GM23338 (cell line): ENCODE measurements at regions not wholly inside any gene's neighbourhood (a gene's known extent, or its start where the extent isn't known, plus 50 kb on each side); places are given as distances from the start of the nearest gene placed in this dataset.

Experiments used
- ATAC-seq: fragments of 200-7000 bp; cut with Tn5 transposase; 3 replicates; pipeline ENCODE4 v1.9.1; 2020
- DNase-seq: peaks from one replicate; pipeline ENCODE4 v3.0.0-alpha.2; 2015; ENCODE audit warnings: low spot score
- H2AFZ ChIP-seq: fragments of 200-600 bp; sonication (generic); 2 replicates; pipeline ENCODE4 v1.8.0; 2016; ENCODE audit warnings: antibody characterized with exemption, mild to moderate bottlenecking, moderate library complexity
- H3F3A ChIP-seq: fragments of 200-600 bp; sonication (generic); replicated peaks from 2 replicates; pipeline ENCODE4 v1.8.0; 2017; ENCODE audit warnings: antibody characterized with exemption, mixed run types, low read depth
- H3K27ac ChIP-seq: fragments of 200-600 bp; sonication (generic); 2 replicates; pipeline ENCODE4 v1.6.1; 2016; ENCODE audit warnings: low read depth
- H3K27me3 ChIP-seq: fragments of 200-600 bp; sonication (generic); 2 replicates; pipeline ENCODE4 v1.8.0; 2016; ENCODE audit warnings: mild to moderate bottlenecking, mixed run types, moderate library complexity; ENCODE audit not compliant: insufficient read depth
- H3K36me3 ChIP-seq: fragments of 200-600 bp; sonication (generic); 2 replicates; pipeline ENCODE4 v1.8.0; 2016; ENCODE audit warnings: mild to moderate bottlenecking; ENCODE audit not compliant: insufficient read depth
- H3K4me1 ChIP-seq: fragments of 200-600 bp; sonication (generic); 2 replicates; pipeline ENCODE4 v1.8.0; 2016; ENCODE audit warnings: mild to moderate bottlenecking, moderate library complexity; ENCODE audit not compliant: insufficient read depth
- H3K4me2 ChIP-seq: fragments of 200-600 bp; sonication (generic); 2 replicates; pipeline ENCODE4 v1.7.1; 2017; ENCODE audit warnings: mixed run types
- H3K4me3 ChIP-seq: fragments of 200-600 bp; sonication (generic); 2 replicates; pipeline ENCODE4 v1.6.1; 2016; ENCODE audit warnings: mixed run types
- H3K79me2 ChIP-seq: fragments of 200-600 bp; sonication (generic); replicated peaks from 2 replicates; pipeline ENCODE4 v1.8.0; 2017; ENCODE audit warnings: mild to moderate bottlenecking; ENCODE audit not compliant: insufficient read depth
- H3K9me2 ChIP-seq: fragments of 200-600 bp; sonication (generic); 2 replicates; pipeline ENCODE4 v1.8.0; 2017; ENCODE audit not compliant: insufficient read depth
- H4K20me1 ChIP-seq: fragments of 200-600 bp; sonication (generic); replicated peaks from 2 replicates; pipeline ENCODE4 v1.8.0; 2017; ENCODE audit warnings: mild to moderate bottlenecking; ENCODE audit not compliant: insufficient read depth
- H3K27ac Mint-ChIP-seq: 2 replicates; pipeline ENCODE4 v1.8.0; 2020; ENCODE audit warnings: inconsistent platforms, mild to moderate bottlenecking, moderate library complexity, mixed read lengths
- H3K27me3 Mint-ChIP-seq: 3 replicates; pipeline ENCODE4 v1.8.0; 2022; ENCODE audit warnings: low read depth, mild to moderate bottlenecking, moderate library complexity, mixed read lengths, inconsistent platforms; ENCODE audit not compliant: insufficient read depth, poor library complexity
- H3K36me3 Mint-ChIP-seq: 3 replicates; pipeline ENCODE4 v1.8.0; 2021; ENCODE audit warnings: low read depth, mild to moderate bottlenecking, inconsistent platforms, moderate library complexity, mixed read lengths
- H3K4me1 Mint-ChIP-seq: 3 replicates; pipeline ENCODE4 v1.8.0; 2020; ENCODE audit warnings: mild to moderate bottlenecking, inconsistent platforms, mixed read lengths
- H3K4me3 Mint-ChIP-seq: 3 replicates; pipeline ENCODE4 v1.8.0; 2021; ENCODE audit warnings: moderate library complexity, mild to moderate bottlenecking, inconsistent platforms, mixed read lengths
- H3K9me3 Mint-ChIP-seq: 3 replicates; pipeline ENCODE4 v1.8.0; 2020; ENCODE audit warnings: moderate library complexity, mild to moderate bottlenecking, inconsistent platforms, mixed read lengths
- CREB1 ChIP-seq: fragments of 250-450 bp; sonication (Bioruptor Pico); IDR thresholded peaks from 2 replicates; pipeline ENCODE4 v1.5.0; 2020; ENCODE audit warnings: low read depth, mild to moderate bottlenecking, moderate library complexity
- CTCF ChIP-seq, 2 experiments: fragments of 200-600 bp in 1 of 2; sonication (generic) in 1 of 2; conservative IDR thresholded peaks; 2 replicates each; pipeline versions ENCODE4 v1.5.1 to v1.6.1; 2016 to 2017; ENCODE audit warnings: antibody characterized with exemption in 2 of 2, low read depth in 2 of 2, mild to moderate bottlenecking in 2 of 2, moderate library complexity in 1 of 2
- ETS1 ChIP-seq: IDR thresholded peaks from 2 replicates; pipeline ENCODE4 v1.6.1; 2016; ENCODE audit warnings: antibody characterized with exemption
- EZH2 ChIP-seq: fragments of 200-600 bp; sonication (generic); IDR thresholded peaks from one replicate; pipeline ENCODE4 v1.8.0; 2017; ENCODE audit warnings: antibody characterized with exemption, mild to moderate bottlenecking, low read depth; ENCODE audit not compliant: unreplicated experiment
- EZH2phosphoT487 ChIP-seq: fragments of 200-600 bp; sonication (generic); IDR thresholded peaks from one replicate; pipeline ENCODE4 v1.8.1; 2018; ENCODE audit warnings: antibody characterized with exemption; ENCODE audit not compliant: unreplicated experiment
- JUNB ChIP-seq: IDR thresholded peaks from one replicate; pipeline ENCODE4 v1.6.1; 2016; ENCODE audit warnings: antibody characterized with exemption; ENCODE audit not compliant: unreplicated experiment
- NANOG ChIP-seq: IDR thresholded peaks from 2 replicates; pipeline ENCODE4 v1.6.1; 2016; ENCODE audit warnings: antibody characterized with exemption, borderline replicate concordance
- STAT1 ChIP-seq: IDR thresholded peaks from one replicate; pipeline ENCODE4 v1.6.1; 2016; ENCODE audit warnings: antibody characterized with exemption; ENCODE audit not compliant: unreplicated experiment
- ZNF331 ChIP-seq: fragments of 250-450 bp; sonication (Bioruptor Pico); IDR thresholded peaks from 2 replicates; pipeline ENCODE4 v1.5.0; 2020; ENCODE audit warnings: low read depth, mild to moderate bottlenecking, moderate library complexity
- TF ChIP-seq, protein P1 (sequence below): IDR thresholded peaks from one replicate; pipeline ENCODE4 v1.6.1; 2018; ENCODE audit warnings: antibody characterized with exemption; ENCODE audit not compliant: unreplicated experiment
- TF ChIP-seq, protein P2 (sequence below): fragments of 250-450 bp; sonication (Bioruptor Pico); IDR thresholded peaks from 2 replicates; pipeline ENCODE4 v1.5.0; 2020; ENCODE audit warnings: mild to moderate bottlenecking, moderate library complexity

- TF ChIP-seq, protein P1, sequence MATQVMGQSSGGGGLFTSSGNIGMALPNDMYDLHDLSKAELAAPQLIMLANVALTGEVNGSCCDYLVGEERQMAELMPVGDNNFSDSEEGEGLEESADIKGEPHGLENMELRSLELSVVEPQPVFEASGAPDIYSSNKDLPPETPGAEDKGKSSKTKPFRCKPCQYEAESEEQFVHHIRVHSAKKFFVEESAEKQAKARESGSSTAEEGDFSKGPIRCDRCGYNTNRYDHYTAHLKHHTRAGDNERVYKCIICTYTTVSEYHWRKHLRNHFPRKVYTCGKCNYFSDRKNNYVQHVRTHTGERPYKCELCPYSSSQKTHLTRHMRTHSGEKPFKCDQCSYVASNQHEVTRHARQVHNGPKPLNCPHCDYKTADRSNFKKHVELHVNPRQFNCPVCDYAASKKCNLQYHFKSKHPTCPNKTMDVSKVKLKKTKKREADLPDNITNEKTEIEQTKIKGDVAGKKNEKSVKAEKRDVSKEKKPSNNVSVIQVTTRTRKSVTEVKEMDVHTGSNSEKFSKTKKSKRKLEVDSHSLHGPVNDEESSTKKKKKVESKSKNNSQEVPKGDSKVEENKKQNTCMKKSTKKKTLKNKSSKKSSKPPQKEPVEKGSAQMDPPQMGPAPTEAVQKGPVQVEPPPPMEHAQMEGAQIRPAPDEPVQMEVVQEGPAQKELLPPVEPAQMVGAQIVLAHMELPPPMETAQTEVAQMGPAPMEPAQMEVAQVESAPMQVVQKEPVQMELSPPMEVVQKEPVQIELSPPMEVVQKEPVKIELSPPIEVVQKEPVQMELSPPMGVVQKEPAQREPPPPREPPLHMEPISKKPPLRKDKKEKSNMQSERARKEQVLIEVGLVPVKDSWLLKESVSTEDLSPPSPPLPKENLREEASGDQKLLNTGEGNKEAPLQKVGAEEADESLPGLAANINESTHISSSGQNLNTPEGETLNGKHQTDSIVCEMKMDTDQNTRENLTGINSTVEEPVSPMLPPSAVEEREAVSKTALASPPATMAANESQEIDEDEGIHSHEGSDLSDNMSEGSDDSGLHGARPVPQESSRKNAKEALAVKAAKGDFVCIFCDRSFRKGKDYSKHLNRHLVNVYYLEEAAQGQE, result no peak
- no peak for TF ChIP-seq EZH2phosphoT487
- TF ChIP-seq STAT1, result no peak
- TF ChIP-seq ZNF331, result no peak
- no peak for TF ChIP-seq NANOG
- no peak for TF ChIP-seq CREB1 (CRISPR knock-in tag)
- no peak for TF ChIP-seq ETS1
- TF ChIP-seq CTCF (conservative IDR thresholded peaks at IDR 0.05; ENCODE audit: low read depth in 2 of 2), result no peak
- TF ChIP-seq EZH2, result no peak
- no peak for TF ChIP-seq JUNB
Measured at GRCh38 chr1:207234690-207235089, 86.8 kb upstream of the CD55 start (continued).

DNA sequence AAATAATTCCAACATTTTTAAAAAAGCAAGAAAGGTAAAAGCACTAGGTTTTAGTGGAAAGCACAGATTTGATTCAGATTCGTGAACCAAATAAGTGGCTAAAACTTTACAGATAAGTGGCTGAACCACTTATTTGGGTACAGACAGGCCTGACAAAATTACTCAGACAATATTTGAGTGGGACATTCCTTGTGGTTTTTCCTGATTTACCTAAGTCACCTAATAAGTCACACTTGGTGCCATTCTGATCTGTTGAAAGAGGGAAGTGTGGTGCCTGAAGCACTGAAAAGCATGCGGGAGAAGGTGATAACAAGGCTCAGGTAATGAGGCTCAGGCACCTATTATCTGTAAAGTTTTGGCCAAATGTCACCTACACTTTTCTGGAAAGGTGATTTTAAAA is 81.6 kb upstream of the CD55 start:
- Mint-ChIP-seq H3K4me1 (peaks cover 3% of the 10 kb centered on the region), H3K27me3 (no peaks in the 10 kb centered on the region), H3K36me3 (no peaks in the 10 kb centered on the region), H3K27ac (no peak overlapping the region), H3K9me3 (no peaks in the 10 kb centered on the region), H3K4me3 (no peak overlapping the region)
- no peaks in the 10 kb centered on the region for H3F3A ChIP-seq
- H3K9me2 ChIP-seq, result no peaks in the 10 kb centered on the region
- no peak overlapping the region for H3K4me2 ChIP-seq
- DNase-seq, result no peak
- 0 out of 2 replicates have a peak, but pooled peaks cover 4% of the 10 kb centered on the region for H3K4me1 ChIP-seq
- TF ChIP-seq ZNF331, result no peak
- TF ChIP-seq JUNB, result no peak
- TF ChIP-seq, protein P2, sequence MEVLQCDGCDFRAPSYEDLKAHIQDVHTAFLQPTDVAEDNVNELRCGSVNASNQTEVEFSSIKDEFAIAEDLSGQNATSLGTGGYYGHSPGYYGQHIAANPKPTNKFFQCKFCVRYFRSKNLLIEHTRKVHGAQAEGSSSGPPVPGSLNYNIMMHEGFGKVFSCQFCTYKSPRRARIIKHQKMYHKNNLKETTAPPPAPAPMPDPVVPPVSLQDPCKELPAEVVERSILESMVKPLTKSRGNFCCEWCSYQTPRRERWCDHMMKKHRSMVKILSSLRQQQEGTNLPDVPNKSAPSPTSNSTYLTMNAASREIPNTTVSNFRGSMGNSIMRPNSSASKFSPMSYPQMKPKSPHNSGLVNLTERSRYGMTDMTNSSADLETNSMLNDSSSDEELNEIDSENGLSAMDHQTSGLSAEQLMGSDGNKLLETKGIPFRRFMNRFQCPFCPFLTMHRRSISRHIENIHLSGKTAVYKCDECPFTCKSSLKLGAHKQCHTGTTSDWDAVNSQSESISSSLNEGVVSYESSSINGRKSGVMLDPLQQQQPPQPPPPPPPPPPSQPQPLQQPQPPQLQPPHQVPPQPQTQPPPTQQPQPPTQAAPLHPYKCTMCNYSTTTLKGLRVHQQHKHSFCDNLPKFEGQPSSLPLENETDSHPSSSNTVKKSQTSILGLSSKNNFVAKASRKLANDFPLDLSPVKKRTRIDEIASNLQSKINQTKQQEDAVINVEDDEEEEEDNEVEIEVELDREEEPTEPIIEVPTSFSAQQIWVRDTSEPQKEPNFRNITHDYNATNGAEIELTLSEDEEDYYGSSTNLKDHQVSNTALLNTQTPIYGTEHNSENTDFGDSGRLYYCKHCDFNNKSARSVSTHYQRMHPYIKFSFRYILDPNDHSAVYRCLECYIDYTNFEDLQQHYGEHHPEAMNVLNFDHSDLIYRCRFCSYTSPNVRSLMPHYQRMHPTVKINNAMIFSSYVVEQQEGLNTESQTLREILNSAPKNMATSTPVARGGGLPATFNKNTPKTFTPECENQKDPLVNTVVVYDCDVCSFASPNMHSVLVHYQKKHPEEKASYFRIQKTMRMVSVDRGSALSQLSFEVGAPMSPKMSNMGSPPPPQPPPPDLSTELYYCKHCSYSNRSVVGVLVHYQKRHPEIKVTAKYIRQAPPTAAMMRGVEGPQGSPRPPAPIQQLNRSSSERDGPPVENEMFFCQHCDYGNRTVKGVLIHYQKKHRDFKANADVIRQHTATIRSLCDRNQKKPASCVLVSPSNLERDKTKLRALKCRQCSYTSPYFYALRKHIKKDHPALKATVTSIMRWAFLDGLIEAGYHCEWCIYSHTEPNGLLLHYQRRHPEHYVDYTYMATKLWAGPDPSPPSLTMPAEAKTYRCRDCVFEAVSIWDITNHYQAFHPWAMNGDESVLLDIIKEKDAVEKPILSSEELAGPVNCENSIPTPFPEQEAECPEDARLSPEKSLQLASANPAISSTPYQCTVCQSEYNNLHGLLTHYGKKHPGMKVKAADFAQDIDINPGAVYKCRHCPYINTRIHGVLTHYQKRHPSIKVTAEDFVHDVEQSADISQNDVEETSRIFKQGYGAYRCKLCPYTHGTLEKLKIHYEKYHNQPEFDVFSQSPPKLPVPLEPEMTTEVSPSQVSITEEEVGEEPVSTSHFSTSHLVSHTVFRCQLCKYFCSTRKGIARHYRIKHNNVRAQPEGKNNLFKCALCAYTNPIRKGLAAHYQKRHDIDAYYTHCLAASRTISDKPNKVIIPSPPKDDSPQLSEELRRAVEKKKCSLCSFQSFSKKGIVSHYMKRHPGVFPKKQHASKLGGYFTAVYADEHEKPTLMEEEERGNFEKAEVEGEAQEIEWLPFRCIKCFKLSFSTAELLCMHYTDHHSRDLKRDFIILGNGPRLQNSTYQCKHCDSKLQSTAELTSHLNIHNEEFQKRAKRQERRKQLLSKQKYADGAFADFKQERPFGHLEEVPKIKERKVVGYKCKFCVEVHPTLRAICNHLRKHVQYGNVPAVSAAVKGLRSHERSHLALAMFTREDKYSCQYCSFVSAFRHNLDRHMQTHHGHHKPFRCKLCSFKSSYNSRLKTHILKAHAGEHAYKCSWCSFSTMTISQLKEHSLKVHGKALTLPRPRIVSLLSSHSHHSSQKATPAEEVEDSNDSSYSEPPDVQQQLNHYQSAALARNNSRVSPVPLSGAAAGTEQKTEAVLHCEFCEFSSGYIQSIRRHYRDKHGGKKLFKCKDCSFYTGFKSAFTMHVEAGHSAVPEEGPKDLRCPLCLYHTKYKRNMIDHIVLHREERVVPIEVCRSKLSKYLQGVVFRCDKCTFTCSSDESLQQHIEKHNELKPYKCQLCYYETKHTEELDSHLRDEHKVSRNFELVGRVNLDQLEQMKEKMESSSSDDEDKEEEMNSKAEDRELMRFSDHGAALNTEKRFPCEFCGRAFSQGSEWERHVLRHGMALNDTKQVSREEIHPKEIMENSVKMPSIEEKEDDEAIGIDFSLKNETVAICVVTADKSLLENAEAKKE, result no peak
- no peak for TF ChIP-seq STAT1
- TF ChIP-seq ETS1, result no peak
- no peaks in the 10 kb centered on the region for H4K20me1 ChIP-seq
- H3K27ac ChIP-seq, result no peak overlapping the region
- H2AFZ ChIP-seq, result no peak overlapping the region
- H3K36me3 ChIP-seq, result no peaks in the 10 kb centered on the region
- H3K79me2 ChIP-seq, result no peaks in the 10 kb centered on the region
- H3K4me3 ChIP-seq, result no peak overlapping the region
- no peaks in the 10 kb centered on the region for H3K27me3 ChIP-seq
- ATAC-seq, result no peak
